OCI-LY7 (cell line): ENCODE measurements at regions not wholly inside any gene's neighbourhood (a gene's known extent, or its start where the extent isn't known, plus 50 kb on each side); places are given as distances from the start of the nearest gene placed in this dataset.

Experiments
- BruUV-seq: library from RNA; stranded (reverse); fragments of 400-500 nt; replicated peaks from 2 replicates; lab custom pipeline; 2021; lab: Mats Ljungman, UMichigan
- CTCF ChIA-PET: fragments of 300-600 bp; sonication (Branson Sonifier 250); formaldehyde crosslinking; loops from one replicate; lab custom pipeline; 2022; ENCODE audit warnings: antibody characterized with exemption; ENCODE audit not compliant: unreplicated experiment; lab: Charles Lee
- POLR2A ChIA-PET: fragments of 300-600 bp; sonication (Branson Sonifier 250); formaldehyde crosslinking; loops from one replicate; lab custom pipeline; 2022; ENCODE audit warnings: antibody characterized with exemption; lab: Charles Lee
- DNase-seq: peaks from one replicate; pipeline ENCODE4 v3.0.0-alpha.2; 2015; ENCODE audit warnings: low spot score
- H2AFZ ChIP-seq: fragments of 200-600 bp; sonication (generic), shearing (Covaris generic); 2 replicates; pipeline ENCODE4 v1.6.1; 2014; ENCODE audit warnings: mild to moderate bottlenecking, antibody characterized with exemption, low read length, moderate library complexity
- H3K27ac ChIP-seq: fragments of 200-600 bp; sonication (generic); 2 replicates; pipeline ENCODE4 v1.5.1; 2014; ENCODE audit warnings: mixed run types, low read depth, mild to moderate bottlenecking, moderate library complexity, low read length, inconsistent platforms; ENCODE audit not compliant: poor library complexity, severe bottlenecking
- H3K36me3 ChIP-seq: fragments of 200-600 bp; sonication (generic); 2 replicates; pipeline ENCODE4 v1.6.1; 2014; ENCODE audit warnings: mild to moderate bottlenecking, antibody characterized with exemption, low read length, moderate library complexity, mixed read lengths; ENCODE audit not compliant: insufficient read depth
- H3K4me1 ChIP-seq: fragments of 200-600 bp; sonication (generic); 2 replicates; pipeline ENCODE4 v1.5.1; 2014; ENCODE audit warnings: mild to moderate bottlenecking, low read length; ENCODE audit not compliant: insufficient read depth, poor library complexity, severe bottlenecking
- H3K4me2 ChIP-seq: fragments of 200-600 bp; sonication (generic); 2 replicates; pipeline ENCODE4 v1.6.1; 2014; ENCODE audit warnings: mild to moderate bottlenecking, low read length
- H3K4me3 ChIP-seq: fragments of 200-600 bp; sonication (generic); 2 replicates; pipeline ENCODE4 v1.5.1; 2014; ENCODE audit warnings: mild to moderate bottlenecking, low read depth, low read length; ENCODE audit not compliant: poor library complexity, severe bottlenecking
- H3K79me2 ChIP-seq: fragments of 200-600 bp; sonication (generic); 2 replicates; pipeline ENCODE4 v1.6.1; 2016; ENCODE audit warnings: low read depth, mild to moderate bottlenecking, low read length, moderate library complexity, mixed read lengths; ENCODE audit not compliant: insufficient read depth
- H3K9me2 ChIP-seq: fragments of 200-600 bp; sonication (generic); 2 replicates; pipeline ENCODE4 v1.6.1; 2016; ENCODE audit warnings: mild to moderate bottlenecking, low read length, mixed read lengths; ENCODE audit not compliant: insufficient read depth
- H3K9me3 ChIP-seq: fragments of 200-600 bp; sonication (generic); 2 replicates; pipeline ENCODE4 v1.6.1; 2014; ENCODE audit warnings: mild to moderate bottlenecking, mixed run types, low read length, mixed read lengths
- H4K20me1 ChIP-seq: fragments of 200-600 bp; sonication (generic); 2 replicates; pipeline ENCODE4 v1.6.1; 2014; ENCODE audit warnings: mild to moderate bottlenecking, antibody characterized with exemption, low read length, moderate library complexity, mixed read lengths; ENCODE audit not compliant: insufficient read depth
- EZH2phosphoT487 ChIP-seq: fragments of 200-600 bp; sonication (generic); IDR thresholded peaks from 2 replicates; pipeline ENCODE4 v1.6.1; 2018; ENCODE audit warnings: low read depth, borderline replicate concordance, mild to moderate bottlenecking, mixed run types, antibody characterized with exemption, low read length, moderate library complexity, mixed read lengths
- intact Hi-C: fragments of 100-400 bp; cut with micrococcal nuclease; formaldehyde crosslinking; loops from one replicate; pipeline ENCODE4 v1.10.0; 2022; ENCODE audit not compliant: unreplicated experiment
- TF ChIP-seq, protein P1 (sequence below): fragments of 200-600 bp; sonication (generic); conservative IDR thresholded peaks from 2 replicates; pipeline ENCODE4 v1.5.1; 2014; ENCODE audit warnings: mild to moderate bottlenecking, antibody characterized with exemption, low read length, moderate library complexity, mixed read lengths

GRCh38 chr6:27679964-27680694 lies 207.2 kb upstream of the ZNF184 start:
- Histone ChIP-seq H3K36me3 (no peaks in the 10 kb centered on the region), H3K79me2 (no peaks in the 10 kb centered on the region), H4K20me1 (no peaks in the 10 kb centered on the region), H3K9me2 (no peaks in the 10 kb centered on the region), H3K4me2 (no peak overlapping the region), H3K27ac (no peak overlapping the region), H3K4me3 (no peak overlapping the region), H3K4me1 (no peaks in the 10 kb centered on the region), H2AFZ (no peak overlapping the region), H3K9me3 (no peaks in the 10 kb centered on the region)
- ChIA-PET CTCF (no interaction called here), POLR2A (no interaction called here)
- DNase-seq: no peak
- no TSS peak for BruUV-seq
- no peak for TF ChIP-seq EZH2phosphoT487
- TF ChIP-seq, protein P1, sequence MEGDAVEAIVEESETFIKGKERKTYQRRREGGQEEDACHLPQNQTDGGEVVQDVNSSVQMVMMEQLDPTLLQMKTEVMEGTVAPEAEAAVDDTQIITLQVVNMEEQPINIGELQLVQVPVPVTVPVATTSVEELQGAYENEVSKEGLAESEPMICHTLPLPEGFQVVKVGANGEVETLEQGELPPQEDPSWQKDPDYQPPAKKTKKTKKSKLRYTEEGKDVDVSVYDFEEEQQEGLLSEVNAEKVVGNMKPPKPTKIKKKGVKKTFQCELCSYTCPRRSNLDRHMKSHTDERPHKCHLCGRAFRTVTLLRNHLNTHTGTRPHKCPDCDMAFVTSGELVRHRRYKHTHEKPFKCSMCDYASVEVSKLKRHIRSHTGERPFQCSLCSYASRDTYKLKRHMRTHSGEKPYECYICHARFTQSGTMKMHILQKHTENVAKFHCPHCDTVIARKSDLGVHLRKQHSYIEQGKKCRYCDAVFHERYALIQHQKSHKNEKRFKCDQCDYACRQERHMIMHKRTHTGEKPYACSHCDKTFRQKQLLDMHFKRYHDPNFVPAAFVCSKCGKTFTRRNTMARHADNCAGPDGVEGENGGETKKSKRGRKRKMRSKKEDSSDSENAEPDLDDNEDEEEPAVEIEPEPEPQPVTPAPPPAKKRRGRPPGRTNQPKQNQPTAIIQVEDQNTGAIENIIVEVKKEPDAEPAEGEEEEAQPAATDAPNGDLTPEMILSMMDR: no peak
- intact Hi-C loops: no loop called here

DNA sequence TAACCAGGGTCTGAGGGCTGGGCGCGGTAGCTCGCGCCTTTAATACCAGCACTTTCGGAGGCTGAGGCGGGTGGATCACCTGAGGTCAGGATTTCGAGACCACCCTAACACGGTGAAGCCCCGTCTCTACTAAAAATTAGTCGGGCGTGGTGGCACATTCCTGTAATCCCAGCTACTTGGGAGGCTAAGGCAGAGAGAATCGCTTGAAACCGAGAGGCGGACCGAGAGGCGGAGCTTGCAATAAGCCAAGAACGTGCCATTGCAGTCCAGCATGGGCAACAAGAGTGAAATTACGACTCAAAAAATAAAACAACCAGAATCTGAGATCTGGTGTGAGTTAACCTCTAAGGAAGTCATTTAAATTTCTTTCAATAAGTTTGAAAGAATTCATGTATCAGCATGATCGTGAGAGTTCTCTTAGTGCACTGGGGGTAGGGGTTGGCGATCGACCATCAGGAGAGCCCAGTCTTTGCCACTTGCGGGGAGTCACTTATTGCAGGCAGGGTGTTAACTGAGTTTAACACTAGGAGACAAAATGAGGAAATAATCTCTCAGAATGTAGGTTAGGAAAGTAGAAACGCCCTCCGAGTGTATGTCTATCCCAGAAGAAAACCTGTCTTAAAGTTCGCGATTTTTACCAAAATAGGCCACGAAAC lies 206.5 kb upstream of the ZNF184 start:
- H3K9me2 ChIP-seq: no peaks in the 10 kb centered on the region
- H3K4me3 ChIP-seq: no peak overlapping the region
- POLR2A ChIA-PET: no interaction called here
- intact Hi-C loops: no loop called here
- no peak overlapping the region for H3K4me2 ChIP-seq
- H3K27ac ChIP-seq: no peak overlapping the region
- no peaks in the 10 kb centered on the region for H3K79me2 ChIP-seq
- no TSS peak for BruUV-seq
- CTCF ChIA-PET: no interaction called here
- no peak overlapping the region for H2AFZ ChIP-seq
- no peaks in the 10 kb centered on the region for H3K9me3 ChIP-seq
- H4K20me1 ChIP-seq: no peaks in the 10 kb centered on the region
- no peak for TF ChIP-seq EZH2phosphoT487
- TF ChIP-seq, protein P1: no peak
- H3K36me3 ChIP-seq: no peaks in the 10 kb centered on the region
- H3K4me1 ChIP-seq: no peaks in the 10 kb centered on the region
- no peak for DNase-seq

GRCh38 chr6:27678469-27678868 lies 205.6 kb upstream of the ZNF184 start:
- H4K20me1 ChIP-seq: no peaks in the 10 kb centered on the region
- CTCF ChIA-PET: no interaction called here

More at GRCh38 chr6:27678469-27678868, 205.6 kb upstream of the ZNF184 start:
- Histone ChIP-seq H3K9me3 (no peaks in the 10 kb centered on the region), H3K79me2 (no peaks in the 10 kb centered on the region), H3K9me2 (no peaks in the 10 kb centered on the region), H3K4me2 (no peak overlapping the region), H3K36me3 (no peaks in the 10 kb centered on the region), H3K4me3 (no peak overlapping the region), H3K4me1 (no peaks in the 10 kb centered on the region), H3K27ac (no peak overlapping the region), H2AFZ (no peak overlapping the region)
- no peak for TF ChIP-seq EZH2phosphoT487
- TF ChIP-seq, protein P1: no peak
- BruUV-seq: no TSS peak
- no peak for DNase-seq
- intact Hi-C loops: no loop called here
- POLR2A ChIA-PET: no interaction called here
